Activated CD8-positive, alpha-beta memory T cell treated with anti-CD3 and anti-CD28 coated beads, Interleukin-2, amount 50 U/mL, for 24 hours (primary cell): ENCODE measurements at regions not wholly inside any gene's neighbourhood (a gene's known extent, or its start where the extent isn't known, plus 50 kb on each side); places are given as distances from the start of the nearest gene placed in this dataset.

Experiments used
- DNase-seq: peaks from one replicate; pipeline ENCODE4 v3.0.0-alpha.2; 2020; ENCODE audit errors: extremely low read depth

GRCh38 chr16:79444572-79444971, 156.0 kb downstream of the MAF start:
- DNase-seq = no peak

DNA sequence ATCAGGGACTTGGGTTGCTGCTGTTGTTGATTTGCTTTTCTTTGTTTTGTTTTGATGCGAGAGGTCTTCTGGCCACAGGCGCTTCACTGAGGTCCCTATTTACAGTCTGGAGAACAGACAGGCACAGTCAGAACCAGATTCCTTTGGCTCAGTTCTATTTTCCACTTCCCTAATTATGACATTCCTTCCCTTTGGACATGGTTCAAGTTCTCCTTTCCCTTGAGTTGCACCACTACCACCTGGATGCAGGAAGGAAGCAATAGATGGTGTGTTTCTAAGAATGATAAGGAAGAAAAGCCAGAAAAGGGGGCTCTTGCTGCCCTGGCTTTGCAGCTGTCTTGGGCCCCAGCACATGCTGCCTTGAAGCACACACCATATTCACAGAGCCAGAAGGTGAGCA, 160.6 kb downstream of the MAF start:
- DNase-seq = no peak

GRCh38 chr16:79437764-79438751, 162.5 kb downstream of the MAF start:
- DNase-seq = no peak

DNA sequence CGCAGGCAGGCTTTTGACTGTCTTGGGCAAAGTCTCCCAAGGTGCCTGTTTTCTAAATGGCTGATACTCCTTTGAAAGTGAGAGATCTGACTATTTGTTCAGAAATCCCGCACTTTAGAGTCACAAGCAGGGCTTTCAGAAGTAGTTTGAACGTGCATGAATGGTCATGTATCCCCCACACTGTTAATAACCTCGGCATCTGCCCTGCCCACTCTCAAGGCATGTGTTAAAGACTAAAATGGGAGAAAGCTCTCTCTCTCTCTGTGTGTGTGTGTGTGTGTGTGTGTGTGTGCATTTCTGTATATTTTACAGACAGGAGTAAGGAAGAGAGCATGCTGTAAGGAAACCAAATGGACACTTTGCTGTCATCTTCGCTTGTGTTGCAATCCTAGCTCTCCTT, 163.7 kb downstream of the MAF start:
- no peak for DNase-seq

- no peak for DNase-seq
Observed at GRCh38 chr16:79434771-79435170, 165.8 kb downstream of the MAF start.

DNA sequence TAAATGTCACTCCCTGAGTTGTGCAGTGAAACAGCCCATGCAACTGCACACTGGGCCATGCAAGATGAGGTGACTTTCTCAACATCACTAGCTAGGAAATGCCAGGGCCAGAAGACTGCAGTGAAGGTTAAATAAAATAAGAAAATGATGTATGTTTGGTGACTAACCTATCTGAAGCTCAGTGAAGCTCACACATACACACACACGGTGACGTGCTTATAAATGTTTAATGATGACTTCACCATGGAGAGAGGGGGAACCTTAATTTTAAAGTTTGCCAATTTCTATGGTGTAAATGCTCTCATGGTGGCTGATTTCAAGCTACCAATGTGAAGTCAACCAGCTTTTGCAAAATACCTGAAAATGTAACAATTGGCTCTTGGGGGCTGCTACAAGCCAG, 166.4 kb downstream of the MAF start:
- no peak for DNase-seq

DNA sequence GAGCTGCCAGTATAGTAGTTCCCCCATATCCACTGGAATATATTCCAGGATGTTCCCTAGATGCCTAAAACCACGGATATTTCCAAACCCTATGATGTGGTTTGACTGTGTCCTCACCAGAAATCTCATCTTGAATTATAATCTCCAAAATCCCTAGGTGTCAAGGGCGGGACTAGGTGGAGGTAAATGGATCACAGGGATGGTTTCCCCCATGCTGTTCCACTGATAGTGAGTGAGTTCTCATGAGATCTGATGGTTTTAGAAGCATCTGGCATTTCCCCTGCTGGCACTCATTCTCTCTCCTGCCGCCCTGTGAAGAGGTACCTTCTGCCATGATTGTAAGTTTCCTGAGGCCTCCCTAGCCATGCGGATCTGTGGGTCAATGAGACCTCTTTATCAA, 168.6 kb downstream of the MAF start:
- no peak for DNase-seq

- no peak for DNase-seq
Observed at GRCh38 chr16:79430191-79430678, 170.3 kb downstream of the MAF start.

- no peak for DNase-seq
Observed at GRCh38 chr16:79429381-79430190, 171.0 kb downstream of the MAF start.

DNA sequence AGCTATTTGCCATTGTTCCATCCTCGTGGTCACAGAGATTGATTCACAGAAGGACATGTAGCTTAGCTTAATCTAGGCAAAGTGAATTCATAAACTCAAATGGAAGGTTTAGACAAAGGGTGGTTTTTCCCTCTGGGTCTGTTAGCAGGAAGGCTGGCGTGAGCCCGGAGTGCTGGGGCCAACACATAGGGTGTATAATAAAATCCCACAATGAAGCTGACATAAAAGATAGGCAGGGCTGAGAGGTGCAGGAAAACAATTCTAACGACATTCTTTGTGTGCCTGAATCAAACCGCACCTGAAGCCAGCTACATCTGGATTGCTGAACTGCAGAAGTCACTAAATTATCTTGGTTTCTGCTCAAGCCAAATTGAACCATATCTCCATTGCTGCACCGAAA, 173.9 kb downstream of the MAF start:
- DNase-seq = no peak

GRCh38 chr16:79422064-79422463, 178.5 kb downstream of the MAF start:
- no peak for DNase-seq

DNA sequence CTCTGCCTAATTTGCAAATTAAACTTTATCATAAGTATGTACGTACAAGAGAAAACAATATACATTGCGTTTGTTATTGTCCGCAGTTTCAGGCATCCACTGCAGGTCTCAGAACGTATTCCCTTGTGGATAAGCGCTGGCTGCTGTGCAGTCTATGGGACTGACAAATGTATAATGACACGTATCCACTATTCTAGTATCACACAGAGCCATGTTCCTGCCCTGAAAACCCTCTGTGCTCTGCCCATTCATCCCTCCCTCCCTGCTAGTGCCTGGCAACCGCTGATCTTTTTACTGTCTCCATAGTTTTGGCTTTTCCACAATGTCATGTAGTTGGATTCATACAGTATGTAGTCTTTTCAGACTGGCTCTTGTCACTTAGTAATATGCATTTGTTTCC, 179.4 kb downstream of the MAF start:
- DNase-seq = no peak

DNA sequence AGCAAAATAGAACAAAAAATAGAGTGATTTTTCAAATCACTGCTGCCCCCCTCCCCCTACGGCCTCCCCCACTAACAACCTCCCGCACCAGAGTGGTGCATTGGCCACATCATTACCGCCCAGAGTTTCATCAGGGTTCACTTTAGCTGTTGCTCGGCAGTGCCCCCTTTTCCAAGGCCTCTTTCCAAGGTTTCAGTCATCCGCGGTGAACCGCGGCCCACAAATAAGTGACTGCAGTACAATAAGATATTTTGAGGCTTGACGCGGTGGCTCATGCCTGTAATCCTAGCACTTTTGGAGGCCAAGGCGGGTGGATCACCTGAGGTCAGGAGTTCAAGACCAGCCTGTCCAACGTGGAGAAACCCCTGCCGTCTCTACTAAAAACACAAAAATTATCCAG, 180.0 kb downstream of the MAF start:
- no peak for DNase-seq

DNA sequence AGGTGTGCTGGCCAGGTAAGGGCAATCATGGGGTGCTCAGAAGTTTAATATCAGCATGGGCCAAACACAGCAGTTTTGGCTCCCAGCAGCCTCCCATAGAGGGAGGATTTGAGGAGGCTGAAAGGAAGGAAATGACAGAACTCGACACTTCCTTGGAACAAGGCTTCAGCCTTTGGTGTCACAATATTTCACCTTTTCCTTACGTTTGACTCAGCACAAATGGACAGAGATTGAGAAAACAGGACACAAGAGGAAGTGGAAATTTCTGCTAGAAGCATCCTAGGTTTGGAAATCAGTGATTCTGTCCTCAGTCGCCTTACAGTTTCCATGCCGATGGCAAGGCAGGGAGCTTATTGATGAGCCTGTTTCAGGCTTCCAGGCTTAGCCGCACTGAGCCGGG, 181.4 kb downstream of the MAF start:
- DNase-seq = no peak

DNA sequence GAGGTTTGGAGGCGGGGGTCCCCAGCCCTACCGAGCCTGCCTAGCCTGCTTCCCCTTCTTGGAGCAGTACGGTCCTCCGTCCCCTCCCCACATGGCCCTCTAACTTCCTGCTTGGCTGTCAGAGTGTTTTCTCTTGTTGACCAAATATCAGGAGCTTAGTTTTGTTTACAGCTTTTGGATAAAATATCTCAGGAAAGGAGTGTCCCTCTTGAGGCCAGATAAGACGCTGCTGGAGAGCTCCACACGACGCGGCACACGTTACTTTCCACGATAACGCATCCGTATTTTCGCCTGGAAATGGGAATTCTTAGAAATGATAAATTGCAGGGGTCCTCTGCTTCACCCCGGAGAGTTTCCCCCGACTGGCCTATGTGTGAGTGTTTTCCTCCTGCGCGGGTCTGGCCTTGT, 182.9 kb downstream of the MAF start:
- DNase-seq = no peak

GRCh38 chr16:79415983-79416640, 184.4 kb downstream of the MAF start:
- DNase-seq = no peak

- DNase-seq = no peak
Observed at GRCh38 chr16:79412783-79413225, 187.7 kb downstream of the MAF start.

DNA sequence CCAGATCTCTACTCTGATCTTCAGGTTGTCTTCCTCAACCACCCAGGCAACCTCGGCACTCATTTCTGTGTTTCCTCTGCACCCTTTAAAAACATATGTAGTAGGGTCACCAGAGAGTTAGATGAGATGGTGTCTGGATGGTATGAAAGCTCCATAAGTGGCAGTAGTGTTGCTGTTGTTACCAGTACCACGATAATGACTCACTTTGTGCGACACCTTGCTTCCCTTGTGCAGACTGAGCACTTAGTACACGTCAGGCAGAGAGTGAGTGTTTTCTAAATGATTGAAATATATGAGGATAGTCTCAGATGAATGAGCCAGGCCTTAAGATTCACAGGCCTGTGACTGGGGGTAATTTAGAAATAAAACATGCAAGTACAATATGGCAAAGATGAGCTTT, 188.7 kb downstream of the MAF start:
- no peak for DNase-seq

DNA sequence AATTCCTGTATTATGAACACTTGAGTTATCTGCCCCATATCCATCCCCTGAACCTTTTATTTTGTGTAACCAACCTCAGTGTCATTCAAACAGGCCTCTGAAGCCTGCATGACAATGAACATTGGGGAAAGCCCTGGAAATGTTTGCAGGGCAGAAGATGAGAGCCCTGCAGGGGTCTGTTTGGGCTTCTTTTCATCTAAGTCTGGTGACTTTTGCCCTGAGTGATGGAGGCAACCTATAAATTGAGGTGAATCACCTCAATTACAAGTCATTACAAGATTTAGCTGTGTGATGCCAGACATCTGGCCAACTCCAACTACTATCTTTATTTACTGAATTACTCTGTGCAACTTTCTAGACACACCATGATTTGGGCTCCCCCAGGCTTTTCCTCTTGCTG, 189.2 kb downstream of the MAF start:
- DNase-seq = no peak

GRCh38 chr16:79409978-79410377, 190.6 kb downstream of the MAF start:
- no peak for DNase-seq

DNA sequence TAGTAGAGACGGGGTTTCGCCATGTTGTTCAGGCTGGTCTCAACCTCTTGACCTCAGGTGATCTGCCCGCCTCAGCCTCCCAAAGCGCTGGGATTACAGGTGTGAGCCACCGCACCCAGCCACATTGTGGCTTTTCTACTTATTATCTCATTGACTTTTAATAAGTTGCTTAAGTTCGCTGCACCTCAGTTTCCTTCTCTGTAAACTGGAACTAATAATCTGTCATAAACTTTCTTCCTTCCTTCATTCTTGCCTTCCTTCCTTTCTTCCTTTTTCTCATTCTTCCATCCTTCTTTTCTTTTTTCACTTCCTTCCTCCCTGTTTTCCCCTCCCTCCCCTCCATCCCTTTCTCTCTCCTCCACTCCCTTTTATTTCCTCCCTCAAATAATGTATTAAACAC, 192.2 kb downstream of the MAF start:
- no peak for DNase-seq

DNA sequence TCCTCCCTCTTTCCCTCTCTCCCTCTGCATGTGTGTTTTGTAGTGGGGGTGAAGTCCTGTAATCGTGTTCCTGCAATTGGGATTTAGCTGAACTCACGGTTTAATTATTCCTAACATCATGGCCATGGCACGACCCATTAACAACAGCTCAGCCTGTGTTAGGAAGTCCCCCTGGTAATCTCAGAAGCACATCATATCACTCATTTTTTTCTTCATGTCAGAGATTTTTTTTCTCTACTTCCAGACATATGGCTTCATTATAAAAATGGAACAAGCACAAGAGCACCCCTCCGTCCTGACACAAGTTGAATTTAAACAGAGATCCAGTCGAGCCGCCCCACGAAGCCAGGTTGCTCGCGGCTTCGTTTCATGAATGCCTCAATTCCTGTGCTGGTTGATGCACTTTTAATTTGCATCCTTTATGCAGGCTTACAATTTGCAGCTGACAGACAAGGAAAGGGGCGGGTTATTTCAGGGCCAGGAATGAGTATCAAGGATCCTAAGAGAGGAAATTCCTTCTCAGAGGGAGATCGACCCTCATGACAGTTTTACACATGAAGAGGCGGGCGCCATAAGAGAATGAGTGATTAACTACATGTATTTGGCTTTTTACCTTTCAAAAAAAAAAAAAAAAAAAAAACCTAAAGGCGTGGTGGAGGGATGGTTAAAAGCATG, 192.9 kb downstream of the MAF start:
- DNase-seq = no peak
